CD4-positive, alpha-beta T cell treated with Interleukin-15 for 4 hours (primary cell): ENCODE measurements at regions not wholly inside any gene's neighbourhood (a gene's known extent, or its start where the extent isn't known, plus 50 kb on each side); places are given as distances from the start of the nearest gene placed in this dataset.
"Not testable (repeated sequence)": the region's sequence is repeated elsewhere in the genome, so short reads cannot be mapped to it uniquely, and the experiment has no call there.

Source experiments
- DNase-seq: peaks from one replicate; pipeline ENCODE4 v3.0.0-alpha.2; 2020; ENCODE audit warnings: low spot score

DNA sequence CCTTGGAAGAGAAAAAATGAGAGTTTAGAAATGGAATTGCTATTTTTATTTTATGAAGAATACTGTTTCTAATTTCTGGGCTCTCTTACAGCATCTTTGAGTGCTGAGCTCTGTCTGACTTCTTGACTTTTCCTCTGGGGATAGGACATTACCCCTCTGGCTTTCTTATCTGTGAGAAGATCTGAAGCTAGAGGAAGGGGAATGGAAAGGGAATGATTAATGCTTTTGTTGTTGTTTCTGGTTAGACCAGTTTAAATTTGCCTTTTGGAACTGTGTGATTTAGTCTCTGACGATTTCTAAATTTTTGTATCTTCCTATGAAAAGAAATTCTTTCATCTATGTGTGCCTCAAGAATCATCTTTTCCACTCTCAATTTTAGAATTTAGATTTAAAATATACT is 811.4 kb downstream of the REEP3 start:
- no peak for DNase-seq

- DNase-seq: no peak
Observed at GRCh38 chr10:64334084-64334483, 812.9 kb downstream of the REEP3 start.

- no peak for DNase-seq
Observed at GRCh38 chr10:64344211-64344610, 823.0 kb downstream of the REEP3 start.

GRCh38 chr10:64345856-64346255 is 824.7 kb downstream of the REEP3 start:
- no peak for DNase-seq

- no peak for DNase-seq
Observed at GRCh38 chr10:64346389-64346788, 825.2 kb downstream of the REEP3 start.

DNA sequence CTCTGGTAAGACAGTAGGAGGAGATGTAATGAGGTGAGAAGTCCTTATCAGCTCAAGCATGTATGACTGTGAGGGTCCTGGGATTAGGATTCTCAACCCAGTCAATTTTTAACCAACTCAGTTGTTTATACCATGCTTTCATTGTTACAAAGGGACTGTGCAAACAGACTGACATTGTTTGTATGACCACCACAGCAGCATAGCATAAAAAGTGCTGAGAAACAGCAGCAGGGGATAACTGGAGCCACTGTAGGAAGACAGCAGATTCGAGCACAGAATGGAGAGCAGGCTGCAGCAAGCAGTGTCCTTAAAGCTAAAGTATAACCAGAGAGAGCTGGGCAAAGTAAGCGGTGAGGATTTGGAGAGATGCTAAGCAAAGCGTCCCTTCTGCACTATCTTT is 829.5 kb downstream of the REEP3 start:
- DNase-seq: no peak

DNA sequence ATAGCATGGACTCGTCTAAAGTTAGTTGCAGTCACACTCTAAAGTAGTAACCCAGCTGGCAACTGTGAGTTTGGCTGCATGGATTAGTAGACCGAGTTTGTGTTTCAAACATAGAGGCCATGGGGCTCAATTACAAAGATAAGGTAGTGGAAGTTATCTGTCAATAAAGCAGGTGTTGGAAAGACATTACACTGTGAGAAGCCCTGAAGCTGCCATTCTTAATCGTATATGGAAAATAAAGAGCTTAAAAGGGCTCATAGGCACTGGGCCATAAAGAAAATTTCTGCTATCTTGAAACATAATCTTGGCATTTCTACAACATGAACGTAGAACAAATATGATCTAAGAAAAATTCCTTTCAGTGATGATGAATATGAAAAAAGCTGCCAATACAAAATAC is 837.7 kb downstream of the REEP3 start:
- DNase-seq: no peak

GRCh38 chr10:64360240-64360639 is 839.0 kb downstream of the REEP3 start:
- DNase-seq: not testable (repeated sequence)

DNA sequence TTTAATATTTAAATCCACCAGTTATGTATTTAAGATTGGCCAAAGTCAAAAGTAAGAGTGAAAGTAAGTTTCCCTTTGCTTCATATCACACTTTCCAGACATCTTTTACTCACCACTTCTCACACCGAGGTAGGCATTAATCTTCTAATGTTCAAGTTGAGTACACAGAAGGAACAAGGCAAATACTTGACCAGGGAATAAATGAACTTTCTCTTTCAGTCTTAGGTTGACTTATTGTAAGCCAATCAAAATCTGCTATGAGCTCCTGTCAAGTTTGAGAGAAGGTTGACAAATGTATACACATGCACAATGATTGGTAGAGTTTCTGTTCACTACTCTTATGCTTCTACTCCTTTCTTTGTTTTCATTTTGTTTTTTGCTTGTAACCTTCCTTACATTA is 842.5 kb downstream of the REEP3 start:
- no peak for DNase-seq

DNA sequence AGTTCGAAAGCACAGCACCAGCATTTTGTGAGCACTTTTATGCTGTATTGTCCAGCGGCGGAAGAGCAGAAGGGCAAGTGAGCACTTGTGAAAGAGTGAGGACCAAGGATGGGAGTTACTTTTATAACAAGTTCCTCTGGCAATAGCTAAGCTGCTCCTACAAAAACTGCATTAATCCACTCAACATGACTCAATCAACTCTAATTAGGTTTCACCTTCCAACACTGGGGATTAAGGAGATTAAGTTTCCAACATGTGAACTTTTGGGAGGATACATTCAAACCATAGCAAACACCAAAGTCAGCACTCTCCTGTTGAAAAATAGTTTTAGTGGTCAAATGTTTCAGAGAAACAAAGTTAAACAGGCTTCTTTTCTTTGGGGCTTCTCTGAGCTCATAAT is 844.5 kb downstream of the REEP3 start:
- DNase-seq: no peak

DNA sequence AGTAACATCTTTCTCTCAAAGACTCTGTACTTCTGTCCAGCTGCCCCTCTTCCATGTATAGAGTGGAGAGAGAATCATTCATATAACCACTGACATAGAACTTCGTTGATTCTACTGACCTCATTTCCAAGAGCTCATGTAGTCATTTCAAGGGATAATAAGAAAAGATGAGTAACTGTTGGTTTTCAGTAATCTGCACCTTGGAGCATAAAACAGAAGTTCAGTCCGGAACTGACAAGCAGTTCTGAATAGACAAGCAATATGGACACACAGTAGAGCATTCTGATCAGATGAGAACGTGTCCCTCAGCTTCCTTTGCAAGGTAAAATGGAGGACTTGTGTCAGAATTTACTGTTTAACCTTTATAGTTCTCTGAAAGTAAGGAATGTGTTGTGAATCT is 847.1 kb downstream of the REEP3 start:
- no peak for DNase-seq

DNA sequence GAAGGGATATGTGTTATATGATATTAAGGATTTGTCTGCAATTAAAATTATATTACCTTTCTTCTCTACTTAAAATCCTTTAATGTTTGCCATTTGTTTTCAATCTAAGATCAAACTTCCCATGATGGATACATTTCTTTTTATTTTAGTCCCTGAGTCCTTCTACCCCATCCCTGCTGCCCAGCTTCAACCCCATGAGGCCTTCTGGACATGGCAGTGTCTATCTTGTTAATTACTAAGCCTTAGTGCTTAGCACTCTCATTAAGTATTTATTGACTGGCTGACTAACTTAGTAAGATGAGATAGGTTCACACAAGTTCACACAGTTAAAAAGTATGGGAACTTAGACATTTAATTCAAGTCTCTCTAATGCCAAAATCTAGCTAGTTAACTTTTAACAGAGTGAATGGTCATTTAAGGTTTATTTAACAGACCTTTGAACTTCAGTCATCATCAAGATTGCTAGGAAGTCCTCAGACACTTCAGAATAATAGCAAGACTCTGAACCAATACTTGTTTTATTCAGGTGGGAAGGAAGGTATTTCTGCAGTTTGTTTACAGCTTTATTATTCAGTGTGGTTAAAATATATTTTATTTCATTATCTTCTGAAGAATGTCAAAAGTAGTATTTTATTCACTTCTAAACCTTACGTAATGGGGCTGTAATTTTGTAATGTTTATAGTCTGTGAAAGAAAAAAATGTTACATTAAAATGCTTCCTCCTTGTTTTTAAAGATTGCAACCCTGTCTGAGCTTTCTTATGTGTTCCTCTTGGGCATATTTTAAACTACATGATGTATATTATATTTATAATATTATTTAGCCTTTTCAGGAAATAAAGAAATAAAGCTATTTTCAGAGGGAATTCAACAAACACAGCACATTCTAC is 848.9 kb downstream of the REEP3 start:
- DNase-seq: no peak

GRCh38 chr10:64374346-64374745 is 853.1 kb downstream of the REEP3 start:
- no peak for DNase-seq

- no peak for DNase-seq
Observed at GRCh38 chr10:64376167-64376566, 855.0 kb downstream of the REEP3 start.

DNA sequence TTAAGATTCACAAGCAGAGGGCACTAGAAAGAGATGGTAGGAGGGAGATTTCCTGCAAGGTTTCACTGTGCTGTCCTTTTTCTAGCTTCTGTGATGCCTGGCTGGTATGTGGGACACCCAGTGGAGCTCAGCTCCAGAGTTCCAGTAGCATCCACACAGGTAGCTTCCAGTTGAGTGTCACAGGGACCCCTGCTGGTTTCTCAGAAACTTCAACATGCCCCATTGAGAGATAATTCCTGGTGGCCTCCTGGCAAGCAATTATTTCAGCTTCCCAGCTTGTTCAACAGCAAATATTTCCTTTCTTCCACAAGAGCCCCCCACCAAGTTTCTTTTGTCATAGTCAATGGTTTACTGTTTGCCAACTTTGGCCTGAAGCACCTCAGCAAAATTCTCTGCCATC is 858.7 kb downstream of the REEP3 start:
- no peak for DNase-seq

- no peak for DNase-seq
Observed at GRCh38 chr10:64385355-64385754, 864.2 kb downstream of the REEP3 start.

- DNase-seq: no peak
Observed at GRCh38 chr10:64394744-64395143, 873.5 kb downstream of the REEP3 start.

- no peak for DNase-seq
Observed at GRCh38 chr10:64396105-64396708, 875.0 kb downstream of the REEP3 start.

DNA sequence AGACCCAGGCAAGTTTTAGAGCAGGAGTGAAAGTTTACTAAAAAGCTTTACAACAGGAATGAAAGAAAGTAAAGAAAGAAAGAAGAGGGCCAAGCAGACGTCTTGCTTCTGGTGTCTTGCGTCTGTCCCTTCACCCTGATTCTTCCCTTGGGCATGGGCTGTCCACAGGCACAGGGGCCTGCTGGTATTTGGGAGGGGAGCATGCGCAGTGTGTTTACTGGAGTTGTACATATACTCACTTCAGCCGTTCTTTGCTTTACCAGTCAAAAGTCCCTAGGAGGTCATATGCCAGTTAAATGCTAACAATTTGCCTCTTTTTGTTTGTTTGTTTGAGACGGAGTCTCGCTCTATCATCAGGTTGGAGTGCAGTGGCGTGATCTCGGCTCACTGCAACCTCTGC is 875.9 kb downstream of the REEP3 start:
- DNase-seq: no peak

DNA sequence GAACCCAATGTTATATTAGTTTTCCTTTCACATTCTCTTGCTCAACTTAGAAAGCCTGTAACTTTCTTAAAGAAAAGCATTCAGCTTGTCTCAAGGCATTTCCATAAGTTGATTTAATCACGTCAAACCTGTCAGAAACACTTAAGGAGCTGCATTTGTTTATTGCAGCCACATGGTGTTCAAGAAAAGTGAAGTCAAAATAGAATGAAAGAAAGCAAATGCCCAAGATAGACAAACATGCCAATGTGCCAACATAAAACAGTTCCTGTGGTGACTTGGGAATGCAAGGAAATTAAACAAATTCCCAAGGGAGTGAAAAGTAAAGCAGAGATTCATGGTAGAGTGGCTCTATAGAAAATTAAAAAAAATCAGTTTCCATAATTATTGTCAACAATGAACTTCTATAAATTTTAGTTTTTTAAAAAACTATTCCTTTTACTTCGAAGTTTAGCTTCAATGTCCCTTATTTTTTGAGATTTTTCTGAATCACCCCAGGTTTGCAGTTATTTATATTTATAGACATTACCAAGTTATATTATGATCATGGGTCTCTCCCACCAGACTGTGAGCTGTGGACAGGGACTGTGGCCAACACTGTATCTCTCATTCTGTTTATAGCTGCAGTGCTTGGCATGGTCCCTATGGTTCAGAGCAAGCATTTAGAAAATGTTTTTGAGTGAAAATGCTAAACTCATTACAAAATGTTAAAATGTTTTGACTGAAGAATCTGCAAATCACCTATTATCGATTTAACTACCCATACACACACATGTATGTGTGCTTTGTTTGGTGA is 887.4 kb downstream of the REEP3 start:
- DNase-seq: no peak

- no peak for DNase-seq
Observed at GRCh38 chr10:64409349-64409748, 888.1 kb downstream of the REEP3 start.

GRCh38 chr10:64416011-64416410 is 894.8 kb downstream of the REEP3 start:
- DNase-seq: no peak

DNA sequence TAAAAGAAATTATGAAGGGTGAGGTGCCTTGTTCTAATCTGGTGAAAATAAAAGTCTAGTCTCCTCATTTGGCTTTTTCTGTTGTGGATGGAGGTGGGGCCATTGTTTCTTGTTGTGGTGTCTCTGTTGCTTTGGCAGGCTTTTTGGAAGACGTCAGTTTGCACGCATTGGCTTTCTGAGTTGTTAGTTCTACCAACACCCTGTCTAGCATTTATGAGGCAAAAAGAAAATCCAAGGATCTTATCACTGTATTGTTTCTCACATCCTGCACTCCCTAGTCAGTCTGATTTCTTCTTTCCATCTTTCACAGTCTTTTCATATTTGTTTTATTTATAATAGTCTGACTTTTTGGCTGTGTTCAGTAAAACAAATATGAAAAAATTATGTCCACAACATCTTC is 898.3 kb downstream of the REEP3 start:
- no peak for DNase-seq
